ENCODE measurements at regions not wholly inside any gene's neighbourhood (a gene's known extent, or its start where the extent isn't known, plus 50 kb on each side); places are given as distances from the start of the nearest gene placed in this dataset.

GRCh38 chr13:50352720-50353480 is 337.7 kb downstream of the KCNRG start:
- no peak overlapping the region for H3K27ac ChIP-seq (ENCODE audit: extremely low read depth, low read depth, low read length)
- H3K36me3 ChIP-seq (ENCODE audit: control insufficient read depth in 2 of 2, insufficient read depth in 1 of 2, low read length in 2 of 2): no peaks in the 10 kb centered on the region
- peaks cover 2% of the 10 kb centered on the region; the same call in 1 of the 2 replicates for H3K4me1 ChIP-seq (ENCODE audit: control insufficient read depth, insufficient read depth, low read length)
- no peaks in the 10 kb centered on the region for H3K9me3 ChIP-seq (ENCODE audit: control insufficient read depth, insufficient read depth, low read depth, low read length)
- CTCF ChIA-PET: interaction anchor here (0.6 kb wide), 3 partner anchors 39 to 647 kb away, joined by 3 read pairs; no protein-coding TSS in a partner anchor
- POLR2A ChIA-PET: interaction anchor here (0.5 kb wide), 1 partner anchor 206 kb away, joined by 5 read pairs; no protein-coding TSS in a partner anchor
- no peak overlapping the region for H3K4me3 ChIP-seq (ENCODE audit: low read depth, low read length)
- TF ChIP-seq ZNF544 (tag by site-specific recombination; IDR thresholded peaks at IDR 0.05) (no peak), ZNF423 (tag by site-specific recombination; IDR thresholded peaks at IDR 0.05) (no peak), KLF1 (tag by site-specific recombination; IDR thresholded peaks at IDR 0.05) (no peak), PRDM4 (tag by site-specific recombination; IDR thresholded peaks at IDR 0.05) (peak; percentile 22; the same call in 1 of the 2 replicates), ZNF148 (tag by site-specific recombination; IDR thresholded peaks at IDR 0.05; ENCODE audit: borderline replicate concordance) (no peak), ZNF76 (tag by site-specific recombination; IDR thresholded peaks at IDR 0.05; ENCODE audit: borderline replicate concordance, low read depth) (no peak), ZNF121 (tag by site-specific recombination; IDR thresholded peaks at IDR 0.05) (no peak), CTCF (tag by site-specific recombination; IDR thresholded peaks at IDR 0.05) (no peak), REST (tag by site-specific recombination; IDR thresholded peaks at IDR 0.05) (no peak), ZBTB7A (tag by site-specific recombination; IDR thresholded peaks at IDR 0.05; ENCODE audit: low read depth) (no peak), ZFP37 (tag by site-specific recombination; IDR thresholded peaks at IDR 0.05) (no peak), ZNF530 (tag by site-specific recombination; IDR thresholded peaks at IDR 0.05; ENCODE audit: low read depth) (no peak), ZNF560 (tag by site-specific recombination; IDR thresholded peaks at IDR 0.05; ENCODE audit: borderline replicate concordance) (no peak), ZSCAN23 (tag by site-specific recombination; IDR thresholded peaks at IDR 0.05) (no peak), ZNF350 (tag by site-specific recombination; IDR thresholded peaks at IDR 0.05) (no peak), ZNF302 (tag by site-specific recombination; IDR thresholded peaks at IDR 0.05; ENCODE audit: low read depth) (no peak), GLI2 (tag by site-specific recombination; IDR thresholded peaks at IDR 0.05; ENCODE audit: borderline replicate concordance, low read depth) (0 out of 2 replicates have a peak, but pooled peaks have one; percentile 28), SP7 (tag by site-specific recombination; IDR thresholded peaks at IDR 0.05) (peak; percentile 73), SP3 (tag by site-specific recombination; IDR thresholded peaks at IDR 0.05) (no peak), KLF8 (tag by site-specific recombination; IDR thresholded peaks at IDR 0.05) (no peak), ZIC2 (tag by site-specific recombination; IDR thresholded peaks at IDR 0.05) (0 out of 2 replicates have a peak, but pooled peaks have one; percentile 9), KLF7 (tag by site-specific recombination; IDR thresholded peaks at IDR 0.05; ENCODE audit: borderline replicate concordance) (no peak), ZBTB26 (tag by site-specific recombination; optimal IDR thresholded peaks at IDR 0.05) (no peak), ZNF404 (tag by site-specific recombination; IDR thresholded peaks at IDR 0.05) (no peak)

Measured in HEK293 (cell line).